Sigmoid colon (tissue), 4 donors: ENCODE measurements at regions not wholly inside any gene's neighbourhood (a gene's known extent, or its start where the extent isn't known, plus 50 kb on each side); places are given as distances from the start of the nearest gene placed in this dataset.

Experiments
- CTCF ChIP-seq, 4 experiments: fragments of 450-650 bp in 3 of 4; fragments of 200-600 bp in 1 of 4; IDR thresholded peaks; one replicate each; pipeline ENCODE4 v1.5.1; 2016 to 2019; ENCODE audit warnings: antibody characterized with exemption in 4 of 4, mild to moderate bottlenecking in 3 of 4, moderate library complexity in 2 of 4
- POLR2A ChIP-seq, 2 donors: fragments of 450-650 bp; IDR thresholded peaks; one replicate each; pipeline ENCODE4 v1.6.1; 2016; ENCODE audit warnings: antibody characterized with exemption in 2 of 2, mild to moderate bottlenecking in 2 of 2, moderate library complexity in 2 of 2
- POLR2AphosphoS5 ChIP-seq, 4 donors: sonication (generic); formaldehyde crosslinking; IDR thresholded peaks; one replicate each; pipeline ENCODE4 v1.6.1; 2017; ENCODE audit warnings: antibody characterized with exemption in 4 of 4

- TF ChIP-seq CTCF (IDR thresholded peaks at IDR 0.05) (no peak), POLR2AphosphoS5 (IDR thresholded peaks at IDR 0.05) (no peak), POLR2A (IDR thresholded peaks at IDR 0.05) (no peak)
These were observed 142.9 kb downstream of the ASB9 start for GRCh38 chrX:15127010-15127409.
